ENCODE measurements at regions not wholly inside any gene's neighbourhood (a gene's known extent, or its start where the extent isn't known, plus 50 kb on each side); places are given as distances from the start of the nearest gene placed in this dataset.

DNA sequence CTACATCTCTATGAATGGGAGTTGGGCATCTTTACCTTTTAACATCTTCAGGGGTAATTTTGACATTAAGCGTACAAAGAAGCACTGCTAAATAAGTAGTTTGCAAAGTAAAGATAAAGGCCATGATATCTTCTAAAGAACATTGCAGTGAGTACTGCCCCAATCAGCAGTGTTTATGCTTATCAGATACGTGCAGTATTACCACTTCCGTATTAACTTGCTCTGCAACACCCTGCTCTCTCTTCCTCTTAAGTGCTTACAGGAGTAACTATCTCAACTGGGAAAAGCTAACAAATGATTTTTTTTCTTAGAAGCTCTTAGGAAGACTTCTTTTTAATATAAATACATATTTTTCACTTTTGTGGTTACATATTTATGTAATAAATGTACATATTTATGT is 793.7 kb upstream of the SLC10A2 start:
- TF ChIP-seq POLR2AphosphoS5 (IDR thresholded peaks at IDR 0.05; ENCODE audit: low read depth, low read length) (no peak), POLR2A (IDR thresholded peaks at IDR 0.05; ENCODE audit: low read depth, low read length) (no peak), TAF1 (IDR thresholded peaks at IDR 0.05; ENCODE audit: low read depth, low read length) (no peak), POU2F2 (IDR thresholded peaks at IDR 0.05; ENCODE audit: low read depth, low read length) (no peak), SPI1 (IDR thresholded peaks at IDR 0.05; ENCODE audit: low read depth, low read length) (no peak), PAX5 (IDR thresholded peaks at IDR 0.05; ENCODE audit: insufficient read depth, low read length, severe bottlenecking) (no peak)

Data from GM12891 (cell line).